ENCODE measurements at regions not wholly inside any gene's neighbourhood (a gene's known extent, or its start where the extent isn't known, plus 50 kb on each side); places are given as distances from the start of the nearest gene placed in this dataset.

- Mint-ChIP-seq H3K4me1 (ENCODE audit: insufficient read depth, unreplicated experiment) (no peaks in the 10 kb centered on the region), H3K27ac (ENCODE audit: low read depth, unreplicated experiment) (no peak overlapping the region), H3K4me3 (ENCODE audit: unreplicated experiment) (no peak overlapping the region), H3K9me3 (ENCODE audit: unreplicated experiment) (peaks cover 8% of the 10 kb centered on the region), H3K36me3 (ENCODE audit: insufficient read depth, unreplicated experiment) (no peaks in the 10 kb centered on the region), H3K27me3 (ENCODE audit: insufficient read depth, unreplicated experiment) (no peaks in the 10 kb centered on the region)
- no TSS peak for BruUV-seq (replicated peaks)
- intact Hi-C loops (cut with micrococcal nuclease) = no loop called here
- POLR2A ChIA-PET = no interaction called here
- TF ChIP-seq CTCF (IDR thresholded peaks at IDR 0.05; ENCODE audit: unreplicated experiment) = no peak
- CTCF ChIA-PET = no interaction called here
- DNase-seq (ENCODE audit: unreplicated experiment) = no peak
Observed at GRCh38 chr2:117401582-117401981, 412.9 kb upstream of the DDX18 start.

DNA sequence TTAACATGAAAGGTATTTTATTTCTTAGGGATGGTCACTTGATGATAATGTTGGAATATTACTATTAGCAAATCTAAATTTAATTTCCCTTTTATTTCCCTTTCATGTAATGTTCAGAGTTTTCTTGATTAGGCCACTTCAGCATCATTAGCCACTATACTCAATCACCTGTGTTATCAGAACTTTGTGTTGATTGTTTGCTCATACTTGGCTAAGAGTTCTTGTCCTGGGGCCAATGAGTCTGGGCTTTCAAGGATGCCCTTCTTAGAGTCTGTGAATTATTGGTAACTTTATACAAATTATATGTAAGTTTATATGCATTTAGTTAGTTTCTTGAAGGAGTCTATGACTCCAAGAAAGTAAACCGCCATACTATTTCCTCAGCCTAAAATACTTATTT lies 408.0 kb upstream of the DDX18 start:
- ChIA-PET POLR2A (no interaction called here), CTCF (no interaction called here)
- TF ChIP-seq CTCF (IDR thresholded peaks at IDR 0.05; ENCODE audit: unreplicated experiment) = no peak
- no peaks in the 10 kb centered on the region for H3K4me1 Mint-ChIP-seq (ENCODE audit: insufficient read depth, unreplicated experiment)
- DNase-seq (ENCODE audit: unreplicated experiment) = no peak
- peaks cover 7% of the 10 kb centered on the region for H3K9me3 Mint-ChIP-seq (ENCODE audit: unreplicated experiment)
- H3K27ac Mint-ChIP-seq (ENCODE audit: low read depth, unreplicated experiment) = no peak overlapping the region
- no peaks in the 10 kb centered on the region for H3K36me3 Mint-ChIP-seq (ENCODE audit: insufficient read depth, unreplicated experiment)
- H3K4me3 Mint-ChIP-seq (ENCODE audit: unreplicated experiment) = no peak overlapping the region
- intact Hi-C loops (cut with micrococcal nuclease) = no loop called here
- no TSS peak for BruUV-seq (replicated peaks)
- no peaks in the 10 kb centered on the region for H3K27me3 Mint-ChIP-seq (ENCODE audit: insufficient read depth, unreplicated experiment)

- TF ChIP-seq CTCF (IDR thresholded peaks at IDR 0.05; ENCODE audit: unreplicated experiment) = no peak
- Mint-ChIP-seq H3K4me3 (ENCODE audit: unreplicated experiment) (no peak overlapping the region), H3K36me3 (ENCODE audit: insufficient read depth, unreplicated experiment) (no peaks in the 10 kb centered on the region), H3K27me3 (ENCODE audit: insufficient read depth, unreplicated experiment) (no peaks in the 10 kb centered on the region), H3K4me1 (ENCODE audit: insufficient read depth, unreplicated experiment) (peaks cover 2% of the 10 kb centered on the region), H3K9me3 (ENCODE audit: unreplicated experiment) (peaks cover 11% of the 10 kb centered on the region), H3K27ac (ENCODE audit: low read depth, unreplicated experiment) (no peak overlapping the region)
- DNase-seq (ENCODE audit: unreplicated experiment) = no peak
- no TSS peak for BruUV-seq (replicated peaks)
- ChIA-PET POLR2A (no interaction called here), CTCF (no interaction called here)
- intact Hi-C loops (cut with micrococcal nuclease) = no loop called here
Observed at GRCh38 chr2:117407746-117408145, 406.7 kb upstream of the DDX18 start.

DNA sequence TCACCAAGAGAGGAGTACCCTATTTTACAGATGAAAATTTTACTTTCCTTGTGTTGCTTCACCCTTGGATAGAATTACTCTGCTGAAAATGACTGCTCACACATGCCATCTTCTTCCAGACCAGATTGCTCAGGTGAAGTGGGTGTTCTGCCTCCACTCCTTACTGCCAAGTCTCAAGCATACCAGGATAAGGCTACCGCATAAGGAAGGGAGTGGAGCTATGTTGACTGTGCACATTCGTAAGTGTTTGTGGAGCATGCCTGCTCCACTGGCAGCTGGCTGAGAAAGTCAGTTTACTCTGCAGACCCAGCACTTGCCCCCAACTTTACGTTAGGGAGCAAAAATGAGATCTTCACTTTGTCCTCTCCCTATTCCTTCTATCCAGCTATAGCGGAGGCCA lies 405.0 kb upstream of the DDX18 start:
- Mint-ChIP-seq H3K9me3 (ENCODE audit: unreplicated experiment) (peaks cover 15% of the 10 kb centered on the region), H3K36me3 (ENCODE audit: insufficient read depth, unreplicated experiment) (no peaks in the 10 kb centered on the region), H3K27ac (ENCODE audit: low read depth, unreplicated experiment) (no peak overlapping the region), H3K27me3 (ENCODE audit: insufficient read depth, unreplicated experiment) (no peaks in the 10 kb centered on the region), H3K4me3 (ENCODE audit: unreplicated experiment) (no peak overlapping the region), H3K4me1 (ENCODE audit: insufficient read depth, unreplicated experiment) (peaks cover 6% of the 10 kb centered on the region)
- TF ChIP-seq CTCF (IDR thresholded peaks at IDR 0.05; ENCODE audit: unreplicated experiment) = no peak
- BruUV-seq (replicated peaks) = no TSS peak
- ChIA-PET CTCF (interaction anchor here (1.2 kb wide), 1 partner anchor 127 kb away, joined by 4 read pairs; no protein-coding TSS in a partner anchor), POLR2A (no interaction called here)
- intact Hi-C loops (cut with micrococcal nuclease) = no loop called here
- no peak for DNase-seq (ENCODE audit: unreplicated experiment)
